ENCODE measurements at regions not wholly inside any gene's neighbourhood (a gene's known extent, or its start where the extent isn't known, plus 50 kb on each side); places are given as distances from the start of the nearest gene placed in this dataset.
A peak's percentile ranks its signal among the peaks of the same experiment; 100 is the strongest.

DNA sequence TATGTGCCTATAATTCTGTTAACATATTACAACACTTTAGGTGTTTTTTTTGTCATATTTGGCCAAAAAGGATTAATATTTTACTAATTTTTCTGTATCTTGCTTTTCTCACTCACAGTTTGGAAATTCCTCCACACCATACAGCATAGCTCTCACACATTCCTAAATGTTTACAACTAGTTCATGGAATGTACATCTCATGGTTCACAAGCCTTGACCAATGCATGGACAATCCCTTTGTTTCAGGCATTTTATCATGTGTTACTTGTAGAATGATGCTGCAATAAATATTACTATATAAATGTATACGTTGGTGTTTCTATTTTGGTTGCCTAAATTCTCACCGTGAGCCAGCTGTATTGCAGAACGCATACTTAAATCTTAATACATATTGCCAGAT lies 80.5 kb upstream of the SPATA31C2 start:
- Histone ChIP-seq H3K4me1 (ENCODE audit: control insufficient read depth in 2 of 3, insufficient read depth in 2 of 3, low read depth in 1 of 3, low read length in 3 of 3) (peaks cover 0 to 3% (median 3%) of the 10 kb centered on the region in 3 donors), H3K4me3 (ENCODE audit: low read length in 3 of 3) (no peak overlapping the region), H3K36me3 (ENCODE audit: control insufficient read depth in 2 of 3, insufficient read depth in 3 of 3, low read length in 3 of 3) (no peaks in the 10 kb centered on the region), H3K27me3 (ENCODE audit: control insufficient read depth, insufficient read depth, low read length) (no peaks in the 10 kb centered on the region), H3K9ac (ENCODE audit: low read length in 3 of 3) (no peak overlapping the region), H3K27ac (ENCODE audit: low read depth in 2 of 2, low read length in 2 of 2) (no peak overlapping the region), H3K9me3 (ENCODE audit: control insufficient read depth in 2 of 3, insufficient read depth in 1 of 3, low read length in 3 of 3) (no peaks in the 10 kb centered on the region)
- no peak for FAIRE-seq
- peak in 2 of 5 donors; percentile 51 to 82 for DNase-seq
- no peak for TF ChIP-seq CTCF (IDR thresholded peaks at IDR 0.05; ENCODE audit: borderline replicate concordance, extremely low read depth, insufficient read depth)
- intact Hi-C loops (cut with DNase I): no loop called here

DNA sequence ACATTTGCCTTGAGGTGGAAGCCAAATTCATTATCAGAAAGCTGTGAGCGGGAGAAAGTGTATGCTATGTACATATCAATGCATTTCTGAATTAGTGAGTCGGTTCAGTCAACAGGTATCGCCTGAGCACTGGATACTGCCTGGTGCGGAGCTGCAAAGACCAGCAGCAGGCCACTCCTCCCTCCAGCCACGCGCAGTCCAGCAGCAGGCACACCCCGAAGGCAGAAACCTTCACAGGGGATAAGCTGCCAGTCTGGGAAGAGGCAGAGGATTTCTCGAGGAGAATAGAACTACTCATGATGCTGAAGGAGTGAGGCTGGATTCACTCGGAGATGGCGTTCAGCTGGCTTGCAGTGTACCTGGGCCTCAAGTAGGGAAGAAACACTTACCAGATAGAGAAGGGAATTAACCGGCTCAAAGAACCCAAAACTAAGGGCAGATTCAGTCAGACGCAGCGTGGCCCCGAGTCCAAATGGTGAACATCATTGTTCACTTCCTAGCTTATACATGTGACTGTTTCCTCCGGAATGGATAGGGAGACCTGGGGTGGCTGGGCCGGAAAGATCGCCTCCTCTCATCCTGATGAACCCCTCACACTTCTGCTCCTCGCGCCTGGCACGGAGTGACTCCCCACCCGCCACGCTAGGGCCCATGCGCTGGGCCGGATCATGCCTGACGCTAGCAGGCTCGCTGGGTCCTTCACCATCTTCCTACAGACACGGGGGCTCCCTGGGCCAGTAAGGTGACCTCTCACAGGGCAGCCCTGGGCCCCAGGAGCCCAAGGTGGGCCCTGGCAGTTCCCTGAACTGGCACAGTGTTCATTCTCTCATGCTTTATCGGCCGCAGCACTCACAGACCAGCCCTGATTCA lies 78.1 kb upstream of the SPATA31C2 start:
- no peak for TF ChIP-seq CTCF (IDR thresholded peaks at IDR 0.05; ENCODE audit: borderline replicate concordance, extremely low read depth, insufficient read depth)
- H3K9ac ChIP-seq (ENCODE audit: low read length in 3 of 3): no peak overlapping the region
- DNase-seq (peak in 1 of 5 donors; percentile 39), FAIRE-seq (no peak)
- no peaks in the 10 kb centered on the region for H3K36me3 ChIP-seq (ENCODE audit: control insufficient read depth in 2 of 3, insufficient read depth in 3 of 3, low read length in 3 of 3)
- H3K27me3 ChIP-seq (ENCODE audit: control insufficient read depth, insufficient read depth, low read length): no peaks in the 10 kb centered on the region
- no peak overlapping the region for H3K27ac ChIP-seq (ENCODE audit: low read depth in 2 of 2, low read length in 2 of 2)
- intact Hi-C loops (cut with DNase I): no loop called here
- no peaks in the 10 kb centered on the region for H3K9me3 ChIP-seq (ENCODE audit: control insufficient read depth in 2 of 3, insufficient read depth in 1 of 3, low read length in 3 of 3)
- H3K4me3 ChIP-seq (ENCODE audit: low read length in 3 of 3): no peak overlapping the region
- peaks cover 0 to 3% (median 1%) of the 10 kb centered on the region in 3 donors for H3K4me1 ChIP-seq (ENCODE audit: control insufficient read depth in 2 of 3, insufficient read depth in 2 of 3, low read depth in 1 of 3, low read length in 3 of 3)

GRCh38 chr9:88215196-88216125 lies 77.2 kb upstream of the SPATA31C2 start:
- Histone ChIP-seq H3K9me3 (ENCODE audit: control insufficient read depth in 2 of 3, insufficient read depth in 1 of 3, low read length in 3 of 3) (no peaks in the 10 kb centered on the region), H3K36me3 (ENCODE audit: control insufficient read depth in 2 of 3, insufficient read depth in 3 of 3, low read length in 3 of 3) (no peaks in the 10 kb centered on the region), H3K27ac (ENCODE audit: low read depth in 2 of 2, low read length in 2 of 2) (no peak overlapping the region), H3K4me1 (ENCODE audit: control insufficient read depth in 2 of 3, insufficient read depth in 2 of 3, low read depth in 1 of 3, low read length in 3 of 3) (peaks cover 0 to 3% (median 0%) of the 10 kb centered on the region in 3 donors), H3K27me3 (ENCODE audit: control insufficient read depth, insufficient read depth, low read length) (no peaks in the 10 kb centered on the region), H3K9ac (ENCODE audit: low read length in 3 of 3) (no peak overlapping the region), H3K4me3 (ENCODE audit: low read length in 3 of 3) (no peak overlapping the region)
- FAIRE-seq (no peak), DNase-seq (peak in 2 of 5 donors; percentile 44 to 63)
- TF ChIP-seq CTCF (IDR thresholded peaks at IDR 0.05; ENCODE audit: borderline replicate concordance, extremely low read depth, insufficient read depth): no peak
- intact Hi-C loops (cut with DNase I): no loop called here

Data from kidney (tissue), 13 donors.